GM12874 (cell line): ENCODE measurements at regions not wholly inside any gene's neighbourhood (a gene's known extent, or its start where the extent isn't known, plus 50 kb on each side); places are given as distances from the start of the nearest gene placed in this dataset.

Source experiments
- CTCF ChIP-seq: IDR thresholded peaks from 2 replicates; pipeline ENCODE4 v1.5.1; 2011; ENCODE audit warnings: low read depth, mild to moderate bottlenecking, control low read depth, low read length, moderate library complexity; ENCODE audit not compliant: insufficient read depth

GRCh38 chr4:62571494-62571893, 1371.4 kb downstream of the ADGRL3 start:
- no peak for TF ChIP-seq CTCF

- no peak for TF ChIP-seq CTCF
These were observed 1360.7 kb downstream of the ADGRL3 start for GRCh38 chr4:62560858-62561257.

GRCh38 chr4:62550121-62550520, 1350.0 kb downstream of the ADGRL3 start:
- no peak for TF ChIP-seq CTCF

GRCh38 chr4:62549601-62550000, 1349.5 kb downstream of the ADGRL3 start:
- no peak for TF ChIP-seq CTCF

- no peak for TF ChIP-seq CTCF
These were observed 1348.6 kb downstream of the ADGRL3 start for GRCh38 chr4:62548765-62549164.

GRCh38 chr4:62548108-62548524, 1348.0 kb downstream of the ADGRL3 start:
- TF ChIP-seq CTCF = no peak

GRCh38 chr4:62544428-62544827, 1344.3 kb downstream of the ADGRL3 start:
- no peak for TF ChIP-seq CTCF

GRCh38 chr4:62543002-62543401, 1342.9 kb downstream of the ADGRL3 start:
- TF ChIP-seq CTCF = no peak
